GM12873 (cell line): ENCODE measurements at regions not wholly inside any gene's neighbourhood (a gene's known extent, or its start where the extent isn't known, plus 50 kb on each side); places are given as distances from the start of the nearest gene placed in this dataset.

Source experiments
- TF ChIP-seq, protein P1 (sequence below): IDR thresholded peaks from 2 replicates; pipeline ENCODE4 v1.5.1; 2012; ENCODE audit warnings: low read depth, mild to moderate bottlenecking, moderate library complexity, low read length, control low read depth; ENCODE audit not compliant: insufficient read depth; ENCODE audit errors: missing control alignments

GRCh38 chr1:59142311-59143132 lies 154.4 kb upstream of the FGGY start:
- TF ChIP-seq, protein P1, sequence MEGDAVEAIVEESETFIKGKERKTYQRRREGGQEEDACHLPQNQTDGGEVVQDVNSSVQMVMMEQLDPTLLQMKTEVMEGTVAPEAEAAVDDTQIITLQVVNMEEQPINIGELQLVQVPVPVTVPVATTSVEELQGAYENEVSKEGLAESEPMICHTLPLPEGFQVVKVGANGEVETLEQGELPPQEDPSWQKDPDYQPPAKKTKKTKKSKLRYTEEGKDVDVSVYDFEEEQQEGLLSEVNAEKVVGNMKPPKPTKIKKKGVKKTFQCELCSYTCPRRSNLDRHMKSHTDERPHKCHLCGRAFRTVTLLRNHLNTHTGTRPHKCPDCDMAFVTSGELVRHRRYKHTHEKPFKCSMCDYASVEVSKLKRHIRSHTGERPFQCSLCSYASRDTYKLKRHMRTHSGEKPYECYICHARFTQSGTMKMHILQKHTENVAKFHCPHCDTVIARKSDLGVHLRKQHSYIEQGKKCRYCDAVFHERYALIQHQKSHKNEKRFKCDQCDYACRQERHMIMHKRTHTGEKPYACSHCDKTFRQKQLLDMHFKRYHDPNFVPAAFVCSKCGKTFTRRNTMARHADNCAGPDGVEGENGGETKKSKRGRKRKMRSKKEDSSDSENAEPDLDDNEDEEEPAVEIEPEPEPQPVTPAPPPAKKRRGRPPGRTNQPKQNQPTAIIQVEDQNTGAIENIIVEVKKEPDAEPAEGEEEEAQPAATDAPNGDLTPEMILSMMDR: no peak

DNA sequence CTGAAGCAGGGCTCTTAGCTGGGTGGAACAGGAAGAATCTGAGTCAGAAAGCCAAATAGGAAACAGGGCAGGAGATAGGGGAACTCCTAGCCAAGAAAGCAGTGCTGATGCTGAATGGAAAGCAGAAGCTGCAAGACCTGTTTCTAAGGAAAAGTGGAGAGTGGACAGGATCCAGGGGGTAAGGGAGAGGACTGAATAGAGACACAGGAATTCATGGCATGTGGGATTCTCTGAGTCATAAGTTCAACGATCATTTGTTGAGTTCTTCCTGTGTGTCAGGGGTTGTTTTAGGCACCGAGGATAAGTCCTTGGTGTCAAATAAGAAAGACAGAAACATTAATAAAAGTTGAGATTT lies 153.8 kb upstream of the FGGY start:
- TF ChIP-seq, protein P1: no peak

GRCh38 chr1:59143811-59144210 lies 153.1 kb upstream of the FGGY start:
- TF ChIP-seq, protein P1: no peak

- TF ChIP-seq, protein P1: no peak
Measured at GRCh38 chr1:59144959-59145358, 151.9 kb upstream of the FGGY start.

GRCh38 chr1:59146056-59146455 lies 150.8 kb upstream of the FGGY start:
- TF ChIP-seq, protein P1: no peak

DNA sequence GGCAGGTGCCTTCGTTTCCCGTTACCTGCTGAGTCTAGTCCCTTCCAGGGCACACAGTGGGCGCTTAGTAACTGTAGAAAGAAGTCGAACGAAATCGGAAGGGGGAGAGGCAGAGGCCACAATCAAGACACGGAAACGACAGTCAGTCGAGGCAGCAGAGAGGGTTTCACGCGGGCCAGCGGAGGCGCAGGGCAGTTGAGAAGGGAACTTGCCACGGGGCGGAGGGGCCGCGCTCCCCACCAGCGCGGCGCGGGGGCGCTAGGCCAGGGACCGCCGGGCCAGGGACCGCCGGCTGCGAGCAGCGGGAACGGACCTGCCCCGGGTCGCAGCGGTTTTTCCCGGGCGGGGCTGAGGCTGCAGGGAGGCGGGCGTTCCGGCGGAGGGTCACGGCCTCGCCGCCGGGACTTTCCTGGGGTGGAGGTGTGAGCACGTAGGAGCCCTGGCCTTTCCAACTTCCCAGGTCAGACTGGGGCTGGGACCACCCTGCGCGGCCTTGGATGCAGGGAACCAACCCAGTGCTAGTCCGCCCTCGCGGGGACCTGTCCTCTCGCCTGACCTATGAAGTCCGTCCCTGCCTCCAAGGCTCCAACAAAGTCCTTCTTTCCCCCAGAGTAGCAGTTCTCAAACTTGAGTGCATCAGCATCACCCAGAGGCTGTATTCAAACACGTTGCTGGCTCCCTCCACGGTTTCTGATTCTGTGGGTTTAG lies 150.1 kb upstream of the FGGY start:
- TF ChIP-seq, protein P1: peak; percentile 27

GRCh38 chr1:59149435-59149834 lies 147.5 kb upstream of the FGGY start:
- TF ChIP-seq, protein P1: no peak
